CD4-positive, alpha-beta memory T cell (primary cell): ENCODE measurements at regions not wholly inside any gene's neighbourhood (a gene's known extent, or its start where the extent isn't known, plus 50 kb on each side); places are given as distances from the start of the nearest gene placed in this dataset.

Source experiments
- CTCF ChIA-PET: fragments of 350-600 bp; sonication (Branson Sonifier 250); formaldehyde crosslinking; loops from one replicate; lab custom pipeline; 2021; ENCODE audit warnings: inconsistent platforms; ENCODE audit not compliant: partially characterized antibody; lab: Charles Lee
- POLR2A ChIA-PET: fragments of 350-600 bp; sonication (Branson Sonifier 250); formaldehyde crosslinking; loops from one replicate; lab custom pipeline; 2021; ENCODE audit not compliant: partially characterized antibody; lab: Charles Lee
- DNase-seq, 5 donors: peaks; one replicate each; pipeline versions ENCODE4 v3.0.0 to v3.0.0-alpha.2; 2020 to 2022; ENCODE audit warnings: mixed read lengths in 1 of 5
- H3K27ac ChIP-seq: one replicate; pipeline ENCODE4 v1.7.0; 2013; ENCODE audit warnings: low read depth, low read length
- H3K27me3 ChIP-seq: 2 replicates; pipeline ENCODE4 v1.7.0; 2013; ENCODE audit warnings: mild to moderate bottlenecking, low read length, moderate library complexity; ENCODE audit not compliant: insufficient read depth
- H3K36me3 ChIP-seq: 2 replicates; pipeline ENCODE4 v1.7.0; 2013; ENCODE audit warnings: mild to moderate bottlenecking, low read length, moderate library complexity; ENCODE audit not compliant: insufficient read depth
- H3K4me1 ChIP-seq: 2 replicates; pipeline ENCODE4 v1.7.0; 2013; ENCODE audit warnings: mild to moderate bottlenecking, low read length, moderate library complexity; ENCODE audit not compliant: insufficient read depth
- H3K4me3 ChIP-seq, 2 donors: one replicate each; pipeline ENCODE4 v1.7.0; 2013; ENCODE audit warnings: low read length in 2 of 2, mild to moderate bottlenecking in 1 of 2
- H3K9me3 ChIP-seq, 2 donors: one replicate each; pipeline ENCODE4 v1.7.0; 2013; ENCODE audit warnings: low read length in 2 of 2, control low read depth in 1 of 2; ENCODE audit not compliant: control insufficient read depth in 1 of 2
- H3K27ac Mint-ChIP-seq, 7 donors: one replicate each; pipeline ENCODE4 v1.8.0; 2020 to 2021; ENCODE audit warnings: mixed read lengths in 7 of 7, mild to moderate bottlenecking in 6 of 7, inconsistent platforms in 3 of 7, moderate library complexity in 3 of 7
- H3K27me3 Mint-ChIP-seq, 2 donors: one replicate each; pipeline ENCODE4 v1.8.0; 2020 to 2021; ENCODE audit warnings: mixed read lengths in 2 of 2
- H3K36me3 Mint-ChIP-seq, 2 donors: one replicate each; pipeline ENCODE4 v1.8.0; 2020 to 2021; ENCODE audit warnings: mixed read lengths in 2 of 2, inconsistent platforms in 1 of 2, mild to moderate bottlenecking in 1 of 2
- H3K4me1 Mint-ChIP-seq, 4 donors: one replicate each; pipeline ENCODE4 v1.8.0; 2020 to 2021; ENCODE audit warnings: mixed read lengths in 4 of 4, mild to moderate bottlenecking in 1 of 4
- H3K4me3 Mint-ChIP-seq, 8 donors: one replicate each; pipeline ENCODE4 v1.8.0; 2020 to 2021; ENCODE audit warnings: mixed read lengths in 8 of 8, mild to moderate bottlenecking in 7 of 8, moderate library complexity in 6 of 8, inconsistent platforms in 3 of 8
- H3K9me3 Mint-ChIP-seq, 8 donors: one replicate each; pipeline ENCODE4 v1.8.0; 2020 to 2021; ENCODE audit warnings: mixed read lengths in 8 of 8, mild to moderate bottlenecking in 5 of 8, inconsistent platforms in 3 of 8, moderate library complexity in 1 of 8
- intact Hi-C: fragments of 100-400 bp; cut with micrococcal nuclease; formaldehyde crosslinking; loops from one replicate; pipeline ENCODE4 v1.15.1; 2023

DNA sequence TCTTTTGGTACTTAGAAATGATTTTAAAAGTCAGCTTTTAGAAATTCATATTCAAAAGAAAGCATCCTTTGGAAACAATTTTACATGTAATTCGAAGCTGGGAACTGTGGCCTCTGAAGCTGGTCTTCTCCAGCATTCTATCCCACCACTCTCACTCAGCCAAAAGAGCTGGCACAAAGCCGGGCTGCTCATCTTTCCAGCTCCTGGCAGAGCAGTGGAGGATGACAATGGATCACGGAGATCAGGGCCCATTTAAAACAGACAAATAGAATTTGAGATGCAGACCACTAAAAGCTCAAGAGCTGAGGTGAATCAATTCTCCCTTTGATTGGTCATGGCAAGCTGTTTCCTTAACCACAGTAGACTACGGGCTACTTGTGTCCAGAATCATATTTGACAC, 60.6 kb downstream of the OTOR start:
- H3K9me3 Mint-ChIP-seq: no peaks in the 10 kb centered on the region

DNA sequence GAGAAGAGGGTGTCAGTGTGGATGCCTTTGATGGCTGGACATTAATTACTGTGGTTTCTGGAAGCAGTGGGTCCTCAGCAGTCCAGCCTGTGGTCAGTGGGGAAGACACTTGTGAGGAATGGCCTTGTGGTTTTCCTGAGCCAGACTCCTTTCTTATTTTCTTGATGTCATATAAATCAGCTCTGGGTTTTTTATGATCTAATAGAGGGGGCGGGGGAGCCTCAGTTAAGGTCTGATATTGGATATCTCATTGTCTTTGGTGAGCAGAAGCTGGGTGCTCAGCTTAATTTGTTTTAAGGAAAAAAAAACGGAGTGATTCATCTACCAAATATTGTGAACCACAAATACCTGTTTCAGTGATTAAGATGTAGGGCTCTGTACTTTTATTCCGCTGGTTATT, 62.1 kb downstream of the OTOR start:
- intact Hi-C loops: no loop called here
- CTCF ChIA-PET: interaction anchor here (2.2 to 4.1 kb wide), 3 partner anchors 9 to 11 kb away, joined by 8 to 28 read pairs (median 14); no protein-coding TSS in a partner anchor
- Histone ChIP-seq H3K27me3 (no peaks in the 10 kb centered on the region), H3K9me3 (no peaks in the 10 kb centered on the region), H3K27ac (no peak overlapping the region), H3K4me1 (no peaks in the 10 kb centered on the region), H3K4me3 (no peak overlapping the region), H3K36me3 (no peaks in the 10 kb centered on the region)
- no peaks in the 10 kb centered on the region for H3K4me1 Mint-ChIP-seq
- peaks cover 20 to 25% of the 10 kb centered on the region in 2 donors for H3K27me3 Mint-ChIP-seq
- H3K36me3 Mint-ChIP-seq: no peaks in the 10 kb centered on the region
- no peaks in the 10 kb centered on the region for H3K9me3 Mint-ChIP-seq
- H3K27ac Mint-ChIP-seq: no peak overlapping the region
- DNase-seq: no peak
- no peak overlapping the region for H3K4me3 Mint-ChIP-seq
- POLR2A ChIA-PET: no interaction called here

More for the DNA sequence above, 60.6 kb downstream of the OTOR start:
- no peak overlapping the region for H3K27ac Mint-ChIP-seq
- H3K36me3 Mint-ChIP-seq: no peaks in the 10 kb centered on the region
- intact Hi-C loops: no loop called here
- H3K4me3 Mint-ChIP-seq: no peak overlapping the region
- ChIA-PET CTCF (interaction anchor here (1.8 kb wide), 1 partner anchor 12 kb away, joined by 7 read pairs; no protein-coding TSS in a partner anchor), POLR2A (no interaction called here)
- H3K36me3 ChIP-seq: no peaks in the 10 kb centered on the region
- no peak overlapping the region for H3K27ac ChIP-seq
- no peaks in the 10 kb centered on the region for H3K9me3 ChIP-seq
- peaks cover 21 to 29% of the 10 kb centered on the region in 2 donors for H3K27me3 Mint-ChIP-seq
- H3K4me3 ChIP-seq: no peak overlapping the region
- DNase-seq: no peak
- H3K4me1 ChIP-seq: no peaks in the 10 kb centered on the region
- no peaks in the 10 kb centered on the region for H3K27me3 ChIP-seq
- peaks cover 0 to 1% (median 0%) of the 10 kb centered on the region in 4 donors for H3K4me1 Mint-ChIP-seq

DNA sequence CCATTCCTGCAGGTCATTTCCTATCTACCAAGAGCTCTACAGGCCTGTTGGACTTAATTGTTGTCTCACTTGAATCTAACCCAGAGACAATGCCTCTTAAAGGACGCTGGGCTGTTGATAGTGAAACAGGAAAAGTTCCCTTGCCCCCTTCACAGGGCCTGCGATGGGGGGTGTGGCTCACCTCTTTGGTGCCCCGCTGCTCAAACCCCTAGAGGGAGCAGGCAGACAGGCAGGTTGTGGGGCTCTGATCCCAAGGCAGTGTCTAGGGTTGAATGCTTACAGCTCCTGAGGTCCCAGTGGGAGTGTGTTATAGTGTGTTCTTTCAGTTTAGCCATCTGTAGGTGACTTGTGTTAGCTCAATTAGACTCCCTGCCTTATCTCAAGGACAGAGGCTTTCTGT, 68.0 kb downstream of the OTOR start:
- Mint-ChIP-seq H3K27me3 (peaks cover 8 to 16% of the 10 kb centered on the region in 2 donors), H3K4me3 (no peak overlapping the region), H3K36me3 (no peaks in the 10 kb centered on the region), H3K27ac (peak overlapping the region in 1 of 7 donors; percentile 16), H3K4me1 (no peaks in the 10 kb centered on the region), H3K9me3 (no peaks in the 10 kb centered on the region)
- Histone ChIP-seq H3K4me1 (no peaks in the 10 kb centered on the region), H3K9me3 (no peaks in the 10 kb centered on the region), H3K4me3 (no peak overlapping the region), H3K36me3 (no peaks in the 10 kb centered on the region), H3K27me3 (no peaks in the 10 kb centered on the region), H3K27ac (no peak overlapping the region)
- intact Hi-C loops: no loop called here
- POLR2A ChIA-PET: no interaction called here
- no peak for DNase-seq
- CTCF ChIA-PET: interaction anchor here (0.9 to 1.6 kb wide), 3 partner anchors 11 to 14 kb away, joined by 4 to 6 read pairs (median 4); no protein-coding TSS in a partner anchor

DNA sequence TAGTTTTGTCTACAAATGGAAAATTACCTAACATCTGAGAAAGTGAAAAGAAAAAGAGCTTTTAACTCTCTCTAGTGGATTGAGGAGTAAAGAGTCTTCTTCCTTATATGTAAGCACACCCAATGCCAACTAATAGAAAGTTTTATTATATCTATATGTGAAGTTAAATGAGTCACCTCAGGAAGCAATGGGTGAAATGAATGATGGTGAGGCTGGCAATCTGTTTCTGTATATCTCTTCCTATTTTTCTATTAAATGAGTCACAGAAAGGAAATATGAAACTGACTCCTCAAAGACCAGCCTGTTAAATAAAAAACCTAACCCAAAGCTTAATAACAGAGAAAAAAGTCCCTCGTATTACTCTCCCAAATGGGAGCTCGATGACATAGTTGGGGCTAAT, 71.3 kb downstream of the OTOR start:
- Mint-ChIP-seq H3K27me3 (peaks cover 23 to 25% of the 10 kb centered on the region in 2 donors), H3K36me3 (no peaks in the 10 kb centered on the region), H3K4me3 (no peak overlapping the region), H3K27ac (no peak overlapping the region), H3K9me3 (no peaks in the 10 kb centered on the region), H3K4me1 (no peaks in the 10 kb centered on the region)
- ChIA-PET CTCF (interaction anchor here (1.6 to 5.3 kb wide), 2 partner anchors 16 to 38 kb away, joined by 3 to 74 read pairs; no protein-coding TSS in a partner anchor), POLR2A (no interaction called here)
- H3K4me3 ChIP-seq: no peak overlapping the region
- H3K36me3 ChIP-seq: no peaks in the 10 kb centered on the region
- no peaks in the 10 kb centered on the region for H3K9me3 ChIP-seq
- H3K27ac ChIP-seq: no peak overlapping the region
- no peaks in the 10 kb centered on the region for H3K27me3 ChIP-seq
- intact Hi-C loops: no loop called here
- no peaks in the 10 kb centered on the region for H3K4me1 ChIP-seq
- no peak for DNase-seq

DNA sequence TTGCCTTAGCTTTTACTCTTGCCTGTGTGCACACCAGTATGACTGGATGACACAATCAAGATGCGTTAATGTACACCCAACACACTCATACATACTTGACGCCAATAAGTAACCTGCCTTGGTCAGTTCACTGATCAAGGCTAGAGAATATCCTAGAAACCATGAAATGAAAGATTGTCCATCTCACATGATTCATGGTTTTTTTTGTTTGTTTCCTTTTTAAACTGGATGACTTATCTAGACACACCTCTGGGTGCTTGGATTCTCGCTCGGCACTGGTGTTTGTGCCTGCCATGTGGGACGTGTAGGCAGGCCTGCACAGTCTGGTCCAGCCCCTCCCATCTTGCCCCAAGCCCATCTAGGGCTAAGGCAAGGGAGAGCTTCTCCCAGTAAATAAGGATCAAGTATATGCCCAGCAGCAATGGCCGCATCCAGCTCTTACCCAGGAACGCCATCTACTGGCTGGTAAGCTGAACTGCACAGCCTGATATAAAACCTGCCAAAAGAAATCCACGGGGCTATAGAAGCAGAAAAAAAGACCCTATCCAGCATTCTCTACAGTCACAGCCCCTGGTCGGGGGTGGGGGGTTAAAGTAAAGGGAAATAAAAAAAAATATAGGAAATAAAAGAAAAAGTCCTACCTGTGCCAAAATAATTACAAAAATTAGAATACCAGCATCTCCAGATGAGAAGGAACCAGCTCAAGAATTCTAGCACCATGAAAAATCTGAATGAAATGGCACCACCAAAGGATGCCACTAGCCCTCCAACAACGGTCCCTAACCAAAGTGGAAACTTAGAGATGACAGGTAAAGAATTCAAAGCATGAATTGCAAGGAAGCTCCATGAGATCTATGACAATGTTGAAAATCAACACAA, 73.3 kb downstream of the OTOR start:
- no peak overlapping the region for H3K4me3 ChIP-seq
- Mint-ChIP-seq H3K4me3 (no peak overlapping the region), H3K36me3 (no peaks in the 10 kb centered on the region), H3K4me1 (no peaks in the 10 kb centered on the region), H3K27ac (no peak overlapping the region), H3K27me3 (peaks cover 16 to 28% of the 10 kb centered on the region in 2 donors), H3K9me3 (peaks cover 0 to 8% (median under 1%) of the 10 kb centered on the region in 8 donors)
- no peaks in the 10 kb centered on the region for H3K27me3 ChIP-seq
- ChIA-PET CTCF (interaction anchor here (0.7 to 5.3 kb wide), 11 partner anchors 8 to 121 kb away, joined by 3 to 74 read pairs (median 5); no protein-coding TSS in a partner anchor), POLR2A (no interaction called here)
- H3K9me3 ChIP-seq: no peaks in the 10 kb centered on the region
- DNase-seq: peak in 3 of 5 donors; percentile 16 to 24 (median 22)
- no peaks in the 10 kb centered on the region for H3K4me1 ChIP-seq
- no peak overlapping the region for H3K27ac ChIP-seq
- H3K36me3 ChIP-seq: no peaks in the 10 kb centered on the region
- intact Hi-C loops: no loop called here

DNA sequence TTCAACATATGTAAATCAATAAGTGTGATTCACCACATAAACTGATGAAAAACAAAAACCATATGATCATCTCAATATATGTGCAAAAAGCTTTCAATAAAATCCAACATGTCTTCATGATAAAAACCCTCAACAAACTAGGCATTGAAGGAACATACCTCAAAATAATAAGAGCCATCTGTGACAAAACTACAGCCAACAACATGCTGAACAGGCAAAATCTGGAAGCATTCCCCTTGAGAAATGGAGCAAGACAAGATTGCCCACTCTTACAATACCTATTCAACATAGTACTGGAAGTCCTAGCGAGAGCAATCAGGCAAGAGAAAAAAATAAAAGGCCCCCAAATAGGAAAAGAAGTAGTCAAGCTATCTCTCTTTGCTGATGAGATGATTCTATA, 76.5 kb downstream of the OTOR start:
- no peaks in the 10 kb centered on the region for H3K27me3 ChIP-seq
- H3K27ac ChIP-seq: no peak overlapping the region
- H3K4me1 ChIP-seq: no peaks in the 10 kb centered on the region
- no peak for DNase-seq
- intact Hi-C loops: no loop called here
- Mint-ChIP-seq H3K27ac (no peak overlapping the region), H3K9me3 (peaks cover 0 to 8% (median under 1%) of the 10 kb centered on the region in 8 donors), H3K36me3 (no peaks in the 10 kb centered on the region), H3K4me1 (no peaks in the 10 kb centered on the region), H3K4me3 (no peak overlapping the region), H3K27me3 (peaks cover 14 to 28% of the 10 kb centered on the region in 2 donors)
- no peak overlapping the region for H3K4me3 ChIP-seq
- H3K36me3 ChIP-seq: no peaks in the 10 kb centered on the region
- ChIA-PET POLR2A (no interaction called here), CTCF (interaction anchor here (1.6 kb wide), 1 partner anchor 25 kb away, joined by 4 read pairs; no protein-coding TSS in a partner anchor)
- H3K9me3 ChIP-seq: no peaks in the 10 kb centered on the region

DNA sequence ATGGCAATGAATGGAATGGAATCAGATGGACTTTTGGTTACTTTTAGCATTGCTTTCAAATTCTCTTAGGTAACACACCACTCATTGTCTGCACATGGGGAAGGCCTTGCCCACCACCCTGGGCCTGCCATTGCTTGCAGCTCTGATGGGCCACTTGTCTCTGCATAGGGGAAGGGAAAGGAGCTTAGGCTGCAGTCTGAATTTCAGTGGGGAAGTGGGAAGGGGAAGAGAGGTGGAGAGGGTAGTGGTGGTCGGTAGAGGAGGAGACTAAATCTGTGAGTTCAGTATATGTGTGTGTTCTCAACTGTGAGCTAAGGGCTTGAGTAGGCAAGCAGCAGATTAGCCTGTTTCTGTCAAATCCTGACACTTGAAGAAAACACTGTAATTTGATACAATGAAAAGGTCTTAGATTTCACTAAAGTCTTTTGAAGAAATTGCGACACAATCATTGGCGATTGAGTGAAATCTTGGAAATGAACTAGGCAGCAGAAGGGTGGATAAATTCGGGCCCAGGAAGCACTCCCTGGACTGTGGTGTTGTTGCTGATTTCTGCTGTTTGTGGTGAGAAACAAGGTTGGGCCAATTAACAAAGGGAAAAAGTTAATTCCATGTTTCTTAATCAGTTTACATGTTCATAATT, 80.6 kb downstream of the OTOR start:
- no peaks in the 10 kb centered on the region for H3K4me1 Mint-ChIP-seq
- H3K27me3 Mint-ChIP-seq: peaks cover 2 to 21% of the 10 kb centered on the region in 2 donors
- Histone ChIP-seq H3K4me3 (no peak overlapping the region), H3K27ac (no peak overlapping the region), H3K4me1 (no peaks in the 10 kb centered on the region), H3K9me3 (no peaks in the 10 kb centered on the region), H3K36me3 (no peaks in the 10 kb centered on the region), H3K27me3 (no peaks in the 10 kb centered on the region)
- H3K36me3 Mint-ChIP-seq: no peaks in the 10 kb centered on the region
- H3K9me3 Mint-ChIP-seq: peaks cover 0 to 8% (median under 1%) of the 10 kb centered on the region in 8 donors
- no peak overlapping the region for H3K4me3 Mint-ChIP-seq
- no peak for DNase-seq
- intact Hi-C loops: no loop called here
- ChIA-PET POLR2A (no interaction called here), CTCF (interaction anchor here (1.0 kb wide), 1 partner anchor 27 kb away, joined by 3 read pairs; no protein-coding TSS in a partner anchor)
- H3K27ac Mint-ChIP-seq: no peak overlapping the region
